B cell (primary cell): ENCODE measurements at regions not wholly inside any gene's neighbourhood (a gene's known extent, or its start where the extent isn't known, plus 50 kb on each side); places are given as distances from the start of the nearest gene placed in this dataset.

Experiments used
- ATAC-seq: fragments of 200-7000 bp; cut with Tn5 transposase; one replicate; pipeline ENCODE4 v1.10.0; 2021; ENCODE audit warnings: low read depth, mild to moderate bottlenecking, moderate number of reproducible peaks, moderate library complexity
- CTCF ChIA-PET: fragments of 350-600 bp; sonication (Branson Sonifier 250); formaldehyde crosslinking; loops from one replicate; lab custom pipeline; 2021; ENCODE audit warnings: antibody characterized with exemption, inconsistent platforms; lab: Charles Lee
- POLR2A ChIA-PET: fragments of 350-600 bp; sonication (Branson Sonifier 250); formaldehyde crosslinking; loops from one replicate; lab custom pipeline; 2021; ENCODE audit warnings: antibody characterized with exemption; lab: Charles Lee
- DNase-seq: peaks from one replicate; pipeline ENCODE4 v3.0.0; 2013
- H2AFZ ChIP-seq: 2 replicates; pipeline ENCODE4 v1.6.1; 2012; ENCODE audit warnings: mild to moderate bottlenecking, low read depth, low read length; ENCODE audit not compliant: insufficient read depth, poor library complexity, severe bottlenecking
- H3K27ac ChIP-seq, 2 donors: 1 replicate in 1 of 2; 2 replicates in 1 of 2; pipeline ENCODE4 v1.5.1; 2012 to 2013; ENCODE audit warnings: low read length in 2 of 2, mild to moderate bottlenecking in 2 of 2, moderate library complexity in 1 of 2
- H3K27me3 ChIP-seq, 4 experiments: fragments of 200-600 bp in 1 of 4; sonication (generic) in 1 of 4; replicated peaks in 1 of 4; 1 replicate in 2 of 4; 2 replicates in 2 of 4; pipeline versions ENCODE4 v1.6.1 to v1.7.0; 2013 to 2016; ENCODE audit warnings: low read length in 3 of 4, mild to moderate bottlenecking in 2 of 4, mixed read lengths in 1 of 4, moderate library complexity in 1 of 4; ENCODE audit not compliant: insufficient read depth in 4 of 4, control insufficient read depth in 3 of 4; ENCODE audit errors: control extremely low read depth in 1 of 4
- H3K36me3 ChIP-seq, 2 experiments: replicated peaks in 1 of 2; 1 replicate in 1 of 2; 2 replicates in 1 of 2; pipeline versions ENCODE4 v1.6.1 to v1.7.1; 2013; ENCODE audit warnings: low read length in 1 of 2; ENCODE audit not compliant: insufficient read depth in 2 of 2, control insufficient read depth in 1 of 2; ENCODE audit errors: control extremely low read depth in 1 of 2, extremely low read depth in 1 of 2
- H3K4me1 ChIP-seq, 2 donors: fragments of 200-600 bp in 1 of 2; sonication (generic) in 1 of 2; 1 replicate in 1 of 2; 2 replicates in 1 of 2; pipeline versions ENCODE4 v1.5.1 to v1.6.1; 2013 to 2017; ENCODE audit warnings: low read length in 2 of 2; ENCODE audit not compliant: control insufficient read depth in 2 of 2, insufficient read depth in 2 of 2
- H3K4me2 ChIP-seq: replicated peaks from 2 replicates; pipeline ENCODE3; 2012; ENCODE audit warnings: mild to moderate bottlenecking, low read depth, low read length; ENCODE audit not compliant: poor library complexity, severe bottlenecking
- H3K4me3 ChIP-seq, 5 experiments: fragments of 200-600 bp in 1 of 5; sonication (generic) in 1 of 5; 1 replicate in 3 of 5; 2 replicates in 2 of 5; pipeline versions ENCODE4 v1.5.1 to v1.7.0; 2011 to 2016; ENCODE audit warnings: low read length in 4 of 5, mild to moderate bottlenecking in 4 of 5, low read depth in 2 of 5, control low read depth in 1 of 5, moderate library complexity in 1 of 5; ENCODE audit not compliant: insufficient read depth in 1 of 5; ENCODE audit errors: control extremely low read depth in 1 of 5, extremely low read depth in 1 of 5
- H3K79me2 ChIP-seq: fragments of 200-600 bp; sonication (generic); one replicate; pipeline ENCODE4 v1.6.0; 2016; ENCODE audit warnings: low read length; ENCODE audit not compliant: control insufficient read depth, insufficient read depth
- H3K9ac ChIP-seq: fragments of 200-600 bp; sonication (generic); 2 replicates; pipeline ENCODE4 v1.6.1; 2017; ENCODE audit warnings: mild to moderate bottlenecking, low read length, moderate library complexity
- H3K9me3 ChIP-seq, 3 donors: one replicate each; pipeline versions ENCODE4 v1.6.1 to v1.7.1; 2013; ENCODE audit warnings: low read length in 2 of 3; ENCODE audit not compliant: control insufficient read depth in 2 of 3, insufficient read depth in 1 of 3; ENCODE audit errors: control extremely low read depth in 1 of 3
- H4K20me1 ChIP-seq: 2 replicates; pipeline ENCODE4 v1.6.0; 2012; ENCODE audit warnings: mild to moderate bottlenecking, low read length; ENCODE audit not compliant: insufficient read depth, control insufficient read depth, poor library complexity, severe bottlenecking
- H3K27ac Mint-ChIP-seq: one replicate; pipeline ENCODE4 v1.8.0; 2021; ENCODE audit warnings: mixed read lengths
- H3K27me3 Mint-ChIP-seq: one replicate; pipeline ENCODE4 v1.8.0; 2021; ENCODE audit warnings: mixed read lengths
- H3K4me1 Mint-ChIP-seq: one replicate; pipeline ENCODE4 v1.8.0; 2021; ENCODE audit warnings: mixed read lengths
- H3K4me3 Mint-ChIP-seq: one replicate; pipeline ENCODE4 v1.8.0; 2021; ENCODE audit warnings: mixed read lengths
- H3K9me3 Mint-ChIP-seq: one replicate; pipeline ENCODE4 v1.8.0; 2022; ENCODE audit warnings: mixed read lengths; ENCODE audit not compliant: insufficient read depth
- EZH2 ChIP-seq: IDR thresholded peaks from 2 replicates; pipeline ENCODE4 v1.6.1; 2012; ENCODE audit warnings: borderline replicate concordance, low read depth, mild to moderate bottlenecking, moderate library complexity, low read length; ENCODE audit not compliant: insufficient read depth, poor library complexity, severe bottlenecking
- WGBS: methylation state at CpG from one replicate; pipeline ENCODE4 v1.1.5; 2013; ENCODE audit warnings: missing lambda C conversion rate; ENCODE audit not compliant: insufficient coverage; 5-methylcytosine and 5-hydroxymethylcytosine counted together
- intact Hi-C: fragments of 100-400 bp; cut with micrococcal nuclease; formaldehyde crosslinking; loops from one replicate; pipeline ENCODE4 v1.10.0; 2022
- TF ChIP-seq, protein P1 (sequence below): fragments of 200-600 bp; IDR thresholded peaks from one replicate; pipeline ENCODE4 v1.8.0; 2022; ENCODE audit warnings: antibody characterized with exemption, mild to moderate bottlenecking

DNA sequence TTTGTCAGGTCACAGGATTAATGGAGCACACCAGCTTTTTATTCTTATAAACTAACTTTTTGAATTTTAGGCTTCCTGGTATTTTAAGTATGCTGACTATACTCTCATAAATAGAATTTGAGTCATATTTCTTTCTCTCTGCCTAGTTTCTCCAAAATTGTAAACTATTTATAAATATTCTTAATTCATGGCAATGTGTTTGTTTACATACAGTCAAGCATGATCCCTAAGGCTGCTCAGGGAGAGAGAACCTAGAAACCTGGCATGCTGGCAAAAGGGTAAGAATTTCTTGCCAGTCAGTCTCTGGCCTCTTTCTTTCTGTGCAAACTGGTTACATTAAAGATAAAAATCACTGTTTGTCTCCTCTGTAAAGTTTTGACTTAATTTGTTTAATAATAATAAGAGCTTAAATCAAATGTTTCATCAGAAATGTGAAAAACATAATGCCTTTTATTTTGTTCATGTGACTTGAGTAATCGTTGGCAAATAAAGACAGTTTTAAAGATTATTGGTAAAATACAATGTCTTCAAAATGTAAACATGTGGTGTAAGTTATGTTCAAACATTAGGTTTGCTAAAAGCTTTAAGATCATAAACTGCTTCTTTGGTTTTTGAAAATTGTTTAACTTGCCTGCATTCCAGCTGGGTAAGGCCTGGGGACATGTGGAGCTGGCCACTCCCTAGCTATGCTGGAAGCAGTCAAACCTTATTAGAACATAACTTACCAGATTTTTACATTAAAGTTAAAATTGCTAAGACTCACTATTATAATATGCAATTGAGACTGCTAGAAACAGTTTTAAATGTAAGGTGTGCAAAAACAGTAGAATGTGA, 1401.7 kb downstream of the NCAM2 start:
- Mint-ChIP-seq H3K27ac (no peak overlapping the region), H3K4me3 (no peak overlapping the region), H3K4me1 (no peaks in the 10 kb centered on the region), H3K27me3 (no peaks in the 10 kb centered on the region), H3K9me3 (no peaks in the 10 kb centered on the region)
- H3K27me3 ChIP-seq: no peaks in the 10 kb centered on the region
- H3K4me2 ChIP-seq: no peak overlapping the region
- no CpG with 5 or more reads among the region's 1 CpG for WGBS
- CTCF ChIA-PET: no interaction called here
- H3K4me3 ChIP-seq: no peak overlapping the region
- TF ChIP-seq, protein P1, sequence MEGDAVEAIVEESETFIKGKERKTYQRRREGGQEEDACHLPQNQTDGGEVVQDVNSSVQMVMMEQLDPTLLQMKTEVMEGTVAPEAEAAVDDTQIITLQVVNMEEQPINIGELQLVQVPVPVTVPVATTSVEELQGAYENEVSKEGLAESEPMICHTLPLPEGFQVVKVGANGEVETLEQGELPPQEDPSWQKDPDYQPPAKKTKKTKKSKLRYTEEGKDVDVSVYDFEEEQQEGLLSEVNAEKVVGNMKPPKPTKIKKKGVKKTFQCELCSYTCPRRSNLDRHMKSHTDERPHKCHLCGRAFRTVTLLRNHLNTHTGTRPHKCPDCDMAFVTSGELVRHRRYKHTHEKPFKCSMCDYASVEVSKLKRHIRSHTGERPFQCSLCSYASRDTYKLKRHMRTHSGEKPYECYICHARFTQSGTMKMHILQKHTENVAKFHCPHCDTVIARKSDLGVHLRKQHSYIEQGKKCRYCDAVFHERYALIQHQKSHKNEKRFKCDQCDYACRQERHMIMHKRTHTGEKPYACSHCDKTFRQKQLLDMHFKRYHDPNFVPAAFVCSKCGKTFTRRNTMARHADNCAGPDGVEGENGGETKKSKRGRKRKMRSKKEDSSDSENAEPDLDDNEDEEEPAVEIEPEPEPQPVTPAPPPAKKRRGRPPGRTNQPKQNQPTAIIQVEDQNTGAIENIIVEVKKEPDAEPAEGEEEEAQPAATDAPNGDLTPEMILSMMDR: no peak
- no peak for TF ChIP-seq EZH2
- no peaks in the 10 kb centered on the region for H3K36me3 ChIP-seq
- H3K9ac ChIP-seq: no peak overlapping the region
- no peak for ATAC-seq
- POLR2A ChIA-PET: no interaction called here
- no peaks in the 10 kb centered on the region for H4K20me1 ChIP-seq
- H2AFZ ChIP-seq: no peak overlapping the region
- H3K4me1 ChIP-seq: no peaks in the 10 kb centered on the region
- H3K9me3 ChIP-seq: no peaks in the 10 kb centered on the region
- no peaks in the 10 kb centered on the region for H3K79me2 ChIP-seq
- no peak for DNase-seq
- no peak overlapping the region for H3K27ac ChIP-seq
- intact Hi-C loops: no loop called here

DNA sequence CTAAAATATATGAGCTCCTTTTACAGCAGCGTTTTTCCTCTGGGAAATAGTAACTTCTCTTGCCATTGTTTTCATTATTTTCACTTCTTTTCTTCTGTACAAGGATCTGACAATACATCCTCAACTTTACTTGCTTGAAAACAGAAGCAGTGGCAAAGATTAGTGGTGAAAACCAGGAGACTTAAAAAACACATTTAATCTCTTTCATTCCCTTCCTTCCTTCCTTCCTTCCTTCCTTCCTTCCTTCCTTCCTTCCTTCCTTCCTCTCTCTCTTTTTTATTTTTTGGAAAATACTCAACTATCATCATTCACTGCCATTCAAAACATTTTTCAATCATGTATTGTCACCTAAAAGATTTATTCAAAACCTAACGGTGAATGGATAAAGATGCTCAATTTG, 1411.4 kb downstream of the NCAM2 start:
- Histone ChIP-seq H3K36me3 (no peaks in the 10 kb centered on the region), H3K4me3 (no peak overlapping the region), H2AFZ (no peak overlapping the region), H3K4me1 (no peaks in the 10 kb centered on the region), H3K79me2 (no peaks in the 10 kb centered on the region), H3K9me3 (no peaks in the 10 kb centered on the region), H3K9ac (no peak overlapping the region), H4K20me1 (no peaks in the 10 kb centered on the region), H3K4me2 (no peak overlapping the region), H3K27me3 (no peaks in the 10 kb centered on the region), H3K27ac (no peak overlapping the region)
- H3K4me1 Mint-ChIP-seq: no peaks in the 10 kb centered on the region
- intact Hi-C loops: no loop called here
- ChIA-PET POLR2A (no interaction called here), CTCF (no interaction called here)
- H3K9me3 Mint-ChIP-seq: no peaks in the 10 kb centered on the region
- TF ChIP-seq EZH2: no peak
- TF ChIP-seq, protein P1: no peak
- no peak for DNase-seq
- no peak overlapping the region for H3K27ac Mint-ChIP-seq
- no peak overlapping the region for H3K4me3 Mint-ChIP-seq
- ATAC-seq: no peak
- no CpG with 5 or more reads among the region's 2 CpGs for WGBS
- no peaks in the 10 kb centered on the region for H3K27me3 Mint-ChIP-seq
